GM23338 (cell line): ENCODE measurements at regions not wholly inside any gene's neighbourhood (a gene's known extent, or its start where the extent isn't known, plus 50 kb on each side); places are given as distances from the start of the nearest gene placed in this dataset.

ENCODE experiments used
- ATAC-seq: fragments of 200-7000 bp; cut with Tn5 transposase; 3 replicates; pipeline ENCODE4 v1.9.1; 2020
- DNase-seq: peaks from one replicate; pipeline ENCODE4 v3.0.0-alpha.2; 2015; ENCODE audit warnings: low spot score
- H2AFZ ChIP-seq: fragments of 200-600 bp; sonication (generic); 2 replicates; pipeline ENCODE4 v1.8.0; 2016; ENCODE audit warnings: antibody characterized with exemption, mild to moderate bottlenecking, moderate library complexity
- H3F3A ChIP-seq: fragments of 200-600 bp; sonication (generic); replicated peaks from 2 replicates; pipeline ENCODE4 v1.8.0; 2017; ENCODE audit warnings: antibody characterized with exemption, mixed run types, low read depth
- H3K27ac ChIP-seq: fragments of 200-600 bp; sonication (generic); 2 replicates; pipeline ENCODE4 v1.6.1; 2016; ENCODE audit warnings: low read depth
- H3K27me3 ChIP-seq: fragments of 200-600 bp; sonication (generic); 2 replicates; pipeline ENCODE4 v1.8.0; 2016; ENCODE audit warnings: mild to moderate bottlenecking, mixed run types, moderate library complexity; ENCODE audit not compliant: insufficient read depth
- H3K36me3 ChIP-seq: fragments of 200-600 bp; sonication (generic); 2 replicates; pipeline ENCODE4 v1.8.0; 2016; ENCODE audit warnings: mild to moderate bottlenecking; ENCODE audit not compliant: insufficient read depth
- H3K4me1 ChIP-seq: fragments of 200-600 bp; sonication (generic); 2 replicates; pipeline ENCODE4 v1.8.0; 2016; ENCODE audit warnings: mild to moderate bottlenecking, moderate library complexity; ENCODE audit not compliant: insufficient read depth
- H3K4me2 ChIP-seq: fragments of 200-600 bp; sonication (generic); 2 replicates; pipeline ENCODE4 v1.7.1; 2017; ENCODE audit warnings: mixed run types
- H3K4me3 ChIP-seq: fragments of 200-600 bp; sonication (generic); 2 replicates; pipeline ENCODE4 v1.6.1; 2016; ENCODE audit warnings: mixed run types
- H3K79me2 ChIP-seq: fragments of 200-600 bp; sonication (generic); replicated peaks from 2 replicates; pipeline ENCODE4 v1.8.0; 2017; ENCODE audit warnings: mild to moderate bottlenecking; ENCODE audit not compliant: insufficient read depth
- H3K9me2 ChIP-seq: fragments of 200-600 bp; sonication (generic); 2 replicates; pipeline ENCODE4 v1.8.0; 2017; ENCODE audit not compliant: insufficient read depth
- H4K20me1 ChIP-seq: fragments of 200-600 bp; sonication (generic); replicated peaks from 2 replicates; pipeline ENCODE4 v1.8.0; 2017; ENCODE audit warnings: mild to moderate bottlenecking; ENCODE audit not compliant: insufficient read depth
- H3K27ac Mint-ChIP-seq: 2 replicates; pipeline ENCODE4 v1.8.0; 2020; ENCODE audit warnings: inconsistent platforms, mild to moderate bottlenecking, moderate library complexity, mixed read lengths
- H3K27me3 Mint-ChIP-seq: 3 replicates; pipeline ENCODE4 v1.8.0; 2022; ENCODE audit warnings: low read depth, mild to moderate bottlenecking, moderate library complexity, mixed read lengths, inconsistent platforms; ENCODE audit not compliant: insufficient read depth, poor library complexity
- H3K36me3 Mint-ChIP-seq: 3 replicates; pipeline ENCODE4 v1.8.0; 2021; ENCODE audit warnings: low read depth, mild to moderate bottlenecking, inconsistent platforms, moderate library complexity, mixed read lengths
- H3K4me1 Mint-ChIP-seq: 3 replicates; pipeline ENCODE4 v1.8.0; 2020; ENCODE audit warnings: mild to moderate bottlenecking, inconsistent platforms, mixed read lengths
- H3K4me3 Mint-ChIP-seq: 3 replicates; pipeline ENCODE4 v1.8.0; 2021; ENCODE audit warnings: moderate library complexity, mild to moderate bottlenecking, inconsistent platforms, mixed read lengths
- H3K9me3 Mint-ChIP-seq: 3 replicates; pipeline ENCODE4 v1.8.0; 2020; ENCODE audit warnings: moderate library complexity, mild to moderate bottlenecking, inconsistent platforms, mixed read lengths
- CREB1 ChIP-seq: fragments of 250-450 bp; sonication (Bioruptor Pico); IDR thresholded peaks from 2 replicates; pipeline ENCODE4 v1.5.0; 2020; ENCODE audit warnings: low read depth, mild to moderate bottlenecking, moderate library complexity
- EZH2 ChIP-seq: fragments of 200-600 bp; sonication (generic); IDR thresholded peaks from one replicate; pipeline ENCODE4 v1.8.0; 2017; ENCODE audit warnings: antibody characterized with exemption, mild to moderate bottlenecking, low read depth; ENCODE audit not compliant: unreplicated experiment
- EZH2phosphoT487 ChIP-seq: fragments of 200-600 bp; sonication (generic); IDR thresholded peaks from one replicate; pipeline ENCODE4 v1.8.1; 2018; ENCODE audit warnings: antibody characterized with exemption; ENCODE audit not compliant: unreplicated experiment
- JUNB ChIP-seq: IDR thresholded peaks from one replicate; pipeline ENCODE4 v1.6.1; 2016; ENCODE audit warnings: antibody characterized with exemption; ENCODE audit not compliant: unreplicated experiment
- NANOG ChIP-seq: IDR thresholded peaks from 2 replicates; pipeline ENCODE4 v1.6.1; 2016; ENCODE audit warnings: antibody characterized with exemption, borderline replicate concordance
- POLR2AphosphoS5 ChIP-seq: IDR thresholded peaks from 2 replicates; pipeline ENCODE4 v1.6.1; 2016; ENCODE audit warnings: antibody characterized with exemption, low read depth
- STAT1 ChIP-seq: IDR thresholded peaks from one replicate; pipeline ENCODE4 v1.6.1; 2016; ENCODE audit warnings: antibody characterized with exemption; ENCODE audit not compliant: unreplicated experiment
- ZNF114 ChIP-seq: fragments of 250-450 bp; sonication (Bioruptor Pico); IDR thresholded peaks from 2 replicates; pipeline ENCODE4 v1.5.0; 2020; ENCODE audit warnings: mild to moderate bottlenecking, moderate library complexity
- ZNF331 ChIP-seq: fragments of 250-450 bp; sonication (Bioruptor Pico); IDR thresholded peaks from 2 replicates; pipeline ENCODE4 v1.5.0; 2020; ENCODE audit warnings: low read depth, mild to moderate bottlenecking, moderate library complexity
- TF ChIP-seq, protein P1 (sequence below): fragments of 250-450 bp; sonication (Bioruptor Pico); IDR thresholded peaks from 2 replicates; pipeline ENCODE4 v1.5.0; 2020; ENCODE audit warnings: mild to moderate bottlenecking, moderate library complexity
- TF ChIP-seq, protein P2 (sequence below): IDR thresholded peaks from one replicate; pipeline ENCODE4 v1.6.1; 2018; ENCODE audit warnings: antibody characterized with exemption; ENCODE audit not compliant: unreplicated experiment
- TF ChIP-seq, protein P3 (sequence below): IDR thresholded peaks from 2 replicates; pipeline ENCODE4 v1.6.1; 2016; ENCODE audit warnings: antibody characterized with exemption
- TF ChIP-seq, protein P4 (sequence below), 2 experiments: fragments of 200-600 bp in 1 of 2; sonication (generic) in 1 of 2; conservative IDR thresholded peaks; 2 replicates each; pipeline versions ENCODE4 v1.5.1 to v1.6.1; 2016 to 2017; ENCODE audit warnings: antibody characterized with exemption in 2 of 2, low read depth in 2 of 2, mild to moderate bottlenecking in 2 of 2, moderate library complexity in 1 of 2

DNA sequence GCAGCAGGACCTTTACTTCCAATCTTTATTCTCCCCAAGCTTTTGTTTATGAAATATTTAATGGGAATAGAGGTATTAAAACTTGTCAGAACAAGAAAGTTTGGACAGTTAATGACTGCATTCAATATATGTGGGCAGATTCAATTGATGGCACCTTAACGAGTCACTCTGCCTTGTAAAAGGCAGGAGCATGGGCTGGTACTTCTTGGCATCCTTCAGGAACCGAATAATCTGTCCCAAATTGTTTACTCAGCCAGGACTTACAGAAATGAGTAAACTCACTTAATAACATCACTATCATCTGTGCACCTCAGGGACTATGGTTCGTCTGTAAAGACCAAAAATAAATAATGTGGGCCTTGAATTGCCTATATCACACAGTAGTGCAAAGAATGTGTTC, 1280.3 kb upstream of the TMEFF2 start:
- H3K4me1 ChIP-seq, result peaks cover 9% of the 10 kb centered on the region; the same call in 1 of the 2 replicates
- ATAC-seq (no peak), DNase-seq (no peak)
- H3K27me3 Mint-ChIP-seq, result no peaks in the 10 kb centered on the region
- H3K9me3 Mint-ChIP-seq, result no peaks in the 10 kb centered on the region
- H3K4me2 ChIP-seq, result no peak overlapping the region
- no peak overlapping the region for H3K27ac Mint-ChIP-seq
- H3K4me3 Mint-ChIP-seq, result no peak overlapping the region
- no peaks in the 10 kb centered on the region for H3K36me3 ChIP-seq
- H3F3A ChIP-seq, result no peaks in the 10 kb centered on the region
- no peak overlapping the region for H3K27ac ChIP-seq
- H4K20me1 ChIP-seq, result no peaks in the 10 kb centered on the region
- H3K9me2 ChIP-seq, result peaks cover 9% of the 10 kb centered on the region; the same call in 1 of the 2 replicates
- H3K4me3 ChIP-seq, result no peak overlapping the region
- no peak overlapping the region for H2AFZ ChIP-seq
- peaks cover 5% of the 10 kb centered on the region for H3K4me1 Mint-ChIP-seq
- H3K79me2 ChIP-seq, result no peaks in the 10 kb centered on the region
- TF ChIP-seq EZH2, result no peak
- TF ChIP-seq STAT1, result no peak
- TF ChIP-seq, protein P1, sequence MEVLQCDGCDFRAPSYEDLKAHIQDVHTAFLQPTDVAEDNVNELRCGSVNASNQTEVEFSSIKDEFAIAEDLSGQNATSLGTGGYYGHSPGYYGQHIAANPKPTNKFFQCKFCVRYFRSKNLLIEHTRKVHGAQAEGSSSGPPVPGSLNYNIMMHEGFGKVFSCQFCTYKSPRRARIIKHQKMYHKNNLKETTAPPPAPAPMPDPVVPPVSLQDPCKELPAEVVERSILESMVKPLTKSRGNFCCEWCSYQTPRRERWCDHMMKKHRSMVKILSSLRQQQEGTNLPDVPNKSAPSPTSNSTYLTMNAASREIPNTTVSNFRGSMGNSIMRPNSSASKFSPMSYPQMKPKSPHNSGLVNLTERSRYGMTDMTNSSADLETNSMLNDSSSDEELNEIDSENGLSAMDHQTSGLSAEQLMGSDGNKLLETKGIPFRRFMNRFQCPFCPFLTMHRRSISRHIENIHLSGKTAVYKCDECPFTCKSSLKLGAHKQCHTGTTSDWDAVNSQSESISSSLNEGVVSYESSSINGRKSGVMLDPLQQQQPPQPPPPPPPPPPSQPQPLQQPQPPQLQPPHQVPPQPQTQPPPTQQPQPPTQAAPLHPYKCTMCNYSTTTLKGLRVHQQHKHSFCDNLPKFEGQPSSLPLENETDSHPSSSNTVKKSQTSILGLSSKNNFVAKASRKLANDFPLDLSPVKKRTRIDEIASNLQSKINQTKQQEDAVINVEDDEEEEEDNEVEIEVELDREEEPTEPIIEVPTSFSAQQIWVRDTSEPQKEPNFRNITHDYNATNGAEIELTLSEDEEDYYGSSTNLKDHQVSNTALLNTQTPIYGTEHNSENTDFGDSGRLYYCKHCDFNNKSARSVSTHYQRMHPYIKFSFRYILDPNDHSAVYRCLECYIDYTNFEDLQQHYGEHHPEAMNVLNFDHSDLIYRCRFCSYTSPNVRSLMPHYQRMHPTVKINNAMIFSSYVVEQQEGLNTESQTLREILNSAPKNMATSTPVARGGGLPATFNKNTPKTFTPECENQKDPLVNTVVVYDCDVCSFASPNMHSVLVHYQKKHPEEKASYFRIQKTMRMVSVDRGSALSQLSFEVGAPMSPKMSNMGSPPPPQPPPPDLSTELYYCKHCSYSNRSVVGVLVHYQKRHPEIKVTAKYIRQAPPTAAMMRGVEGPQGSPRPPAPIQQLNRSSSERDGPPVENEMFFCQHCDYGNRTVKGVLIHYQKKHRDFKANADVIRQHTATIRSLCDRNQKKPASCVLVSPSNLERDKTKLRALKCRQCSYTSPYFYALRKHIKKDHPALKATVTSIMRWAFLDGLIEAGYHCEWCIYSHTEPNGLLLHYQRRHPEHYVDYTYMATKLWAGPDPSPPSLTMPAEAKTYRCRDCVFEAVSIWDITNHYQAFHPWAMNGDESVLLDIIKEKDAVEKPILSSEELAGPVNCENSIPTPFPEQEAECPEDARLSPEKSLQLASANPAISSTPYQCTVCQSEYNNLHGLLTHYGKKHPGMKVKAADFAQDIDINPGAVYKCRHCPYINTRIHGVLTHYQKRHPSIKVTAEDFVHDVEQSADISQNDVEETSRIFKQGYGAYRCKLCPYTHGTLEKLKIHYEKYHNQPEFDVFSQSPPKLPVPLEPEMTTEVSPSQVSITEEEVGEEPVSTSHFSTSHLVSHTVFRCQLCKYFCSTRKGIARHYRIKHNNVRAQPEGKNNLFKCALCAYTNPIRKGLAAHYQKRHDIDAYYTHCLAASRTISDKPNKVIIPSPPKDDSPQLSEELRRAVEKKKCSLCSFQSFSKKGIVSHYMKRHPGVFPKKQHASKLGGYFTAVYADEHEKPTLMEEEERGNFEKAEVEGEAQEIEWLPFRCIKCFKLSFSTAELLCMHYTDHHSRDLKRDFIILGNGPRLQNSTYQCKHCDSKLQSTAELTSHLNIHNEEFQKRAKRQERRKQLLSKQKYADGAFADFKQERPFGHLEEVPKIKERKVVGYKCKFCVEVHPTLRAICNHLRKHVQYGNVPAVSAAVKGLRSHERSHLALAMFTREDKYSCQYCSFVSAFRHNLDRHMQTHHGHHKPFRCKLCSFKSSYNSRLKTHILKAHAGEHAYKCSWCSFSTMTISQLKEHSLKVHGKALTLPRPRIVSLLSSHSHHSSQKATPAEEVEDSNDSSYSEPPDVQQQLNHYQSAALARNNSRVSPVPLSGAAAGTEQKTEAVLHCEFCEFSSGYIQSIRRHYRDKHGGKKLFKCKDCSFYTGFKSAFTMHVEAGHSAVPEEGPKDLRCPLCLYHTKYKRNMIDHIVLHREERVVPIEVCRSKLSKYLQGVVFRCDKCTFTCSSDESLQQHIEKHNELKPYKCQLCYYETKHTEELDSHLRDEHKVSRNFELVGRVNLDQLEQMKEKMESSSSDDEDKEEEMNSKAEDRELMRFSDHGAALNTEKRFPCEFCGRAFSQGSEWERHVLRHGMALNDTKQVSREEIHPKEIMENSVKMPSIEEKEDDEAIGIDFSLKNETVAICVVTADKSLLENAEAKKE, result no peak
- TF ChIP-seq, protein P2, sequence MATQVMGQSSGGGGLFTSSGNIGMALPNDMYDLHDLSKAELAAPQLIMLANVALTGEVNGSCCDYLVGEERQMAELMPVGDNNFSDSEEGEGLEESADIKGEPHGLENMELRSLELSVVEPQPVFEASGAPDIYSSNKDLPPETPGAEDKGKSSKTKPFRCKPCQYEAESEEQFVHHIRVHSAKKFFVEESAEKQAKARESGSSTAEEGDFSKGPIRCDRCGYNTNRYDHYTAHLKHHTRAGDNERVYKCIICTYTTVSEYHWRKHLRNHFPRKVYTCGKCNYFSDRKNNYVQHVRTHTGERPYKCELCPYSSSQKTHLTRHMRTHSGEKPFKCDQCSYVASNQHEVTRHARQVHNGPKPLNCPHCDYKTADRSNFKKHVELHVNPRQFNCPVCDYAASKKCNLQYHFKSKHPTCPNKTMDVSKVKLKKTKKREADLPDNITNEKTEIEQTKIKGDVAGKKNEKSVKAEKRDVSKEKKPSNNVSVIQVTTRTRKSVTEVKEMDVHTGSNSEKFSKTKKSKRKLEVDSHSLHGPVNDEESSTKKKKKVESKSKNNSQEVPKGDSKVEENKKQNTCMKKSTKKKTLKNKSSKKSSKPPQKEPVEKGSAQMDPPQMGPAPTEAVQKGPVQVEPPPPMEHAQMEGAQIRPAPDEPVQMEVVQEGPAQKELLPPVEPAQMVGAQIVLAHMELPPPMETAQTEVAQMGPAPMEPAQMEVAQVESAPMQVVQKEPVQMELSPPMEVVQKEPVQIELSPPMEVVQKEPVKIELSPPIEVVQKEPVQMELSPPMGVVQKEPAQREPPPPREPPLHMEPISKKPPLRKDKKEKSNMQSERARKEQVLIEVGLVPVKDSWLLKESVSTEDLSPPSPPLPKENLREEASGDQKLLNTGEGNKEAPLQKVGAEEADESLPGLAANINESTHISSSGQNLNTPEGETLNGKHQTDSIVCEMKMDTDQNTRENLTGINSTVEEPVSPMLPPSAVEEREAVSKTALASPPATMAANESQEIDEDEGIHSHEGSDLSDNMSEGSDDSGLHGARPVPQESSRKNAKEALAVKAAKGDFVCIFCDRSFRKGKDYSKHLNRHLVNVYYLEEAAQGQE, result no peak
- no peak for TF ChIP-seq POLR2AphosphoS5
- TF ChIP-seq JUNB, result no peak
- TF ChIP-seq, protein P3, sequence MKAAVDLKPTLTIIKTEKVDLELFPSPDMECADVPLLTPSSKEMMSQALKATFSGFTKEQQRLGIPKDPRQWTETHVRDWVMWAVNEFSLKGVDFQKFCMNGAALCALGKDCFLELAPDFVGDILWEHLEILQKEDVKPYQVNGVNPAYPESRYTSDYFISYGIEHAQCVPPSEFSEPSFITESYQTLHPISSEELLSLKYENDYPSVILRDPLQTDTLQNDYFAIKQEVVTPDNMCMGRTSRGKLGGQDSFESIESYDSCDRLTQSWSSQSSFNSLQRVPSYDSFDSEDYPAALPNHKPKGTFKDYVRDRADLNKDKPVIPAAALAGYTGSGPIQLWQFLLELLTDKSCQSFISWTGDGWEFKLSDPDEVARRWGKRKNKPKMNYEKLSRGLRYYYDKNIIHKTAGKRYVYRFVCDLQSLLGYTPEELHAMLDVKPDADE, result no peak
- TF ChIP-seq ZNF331 (CRISPR knock-in tag), result no peak
- TF ChIP-seq CREB1 (CRISPR knock-in tag), result no peak
- TF ChIP-seq EZH2phosphoT487, result no peak
- no peak for TF ChIP-seq ZNF114 (CRISPR knock-in tag)
- TF ChIP-seq, protein P4, sequence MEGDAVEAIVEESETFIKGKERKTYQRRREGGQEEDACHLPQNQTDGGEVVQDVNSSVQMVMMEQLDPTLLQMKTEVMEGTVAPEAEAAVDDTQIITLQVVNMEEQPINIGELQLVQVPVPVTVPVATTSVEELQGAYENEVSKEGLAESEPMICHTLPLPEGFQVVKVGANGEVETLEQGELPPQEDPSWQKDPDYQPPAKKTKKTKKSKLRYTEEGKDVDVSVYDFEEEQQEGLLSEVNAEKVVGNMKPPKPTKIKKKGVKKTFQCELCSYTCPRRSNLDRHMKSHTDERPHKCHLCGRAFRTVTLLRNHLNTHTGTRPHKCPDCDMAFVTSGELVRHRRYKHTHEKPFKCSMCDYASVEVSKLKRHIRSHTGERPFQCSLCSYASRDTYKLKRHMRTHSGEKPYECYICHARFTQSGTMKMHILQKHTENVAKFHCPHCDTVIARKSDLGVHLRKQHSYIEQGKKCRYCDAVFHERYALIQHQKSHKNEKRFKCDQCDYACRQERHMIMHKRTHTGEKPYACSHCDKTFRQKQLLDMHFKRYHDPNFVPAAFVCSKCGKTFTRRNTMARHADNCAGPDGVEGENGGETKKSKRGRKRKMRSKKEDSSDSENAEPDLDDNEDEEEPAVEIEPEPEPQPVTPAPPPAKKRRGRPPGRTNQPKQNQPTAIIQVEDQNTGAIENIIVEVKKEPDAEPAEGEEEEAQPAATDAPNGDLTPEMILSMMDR (conservative IDR thresholded peaks at IDR 0.05; ENCODE audit: low read depth in 2 of 2), result no peak
- no peak for TF ChIP-seq NANOG
- H3K27me3 ChIP-seq, result no peaks in the 10 kb centered on the region
- no peaks in the 10 kb centered on the region for H3K36me3 Mint-ChIP-seq
